ENCODE measurements at regions not wholly inside any gene's neighbourhood (a gene's known extent, or its start where the extent isn't known, plus 50 kb on each side); places are given as distances from the start of the nearest gene placed in this dataset.
"Not testable (repeated sequence)": the region's sequence is repeated elsewhere in the genome, so short reads cannot be mapped to it uniquely, and the experiment has no call there.

- no peak for DNase-seq (ENCODE audit: low read depth)
Observed at GRCh38 chr5:25568989-25569625, 924.3 kb upstream of the CDH10 start.

- no peak for DNase-seq (ENCODE audit: low read depth)
Observed at GRCh38 chr5:25568294-25568693, 923.5 kb upstream of the CDH10 start.

GRCh38 chr5:25567881-25568280 is 923.1 kb upstream of the CDH10 start:
- DNase-seq (ENCODE audit: low read depth) = no peak

- DNase-seq (ENCODE audit: low read depth) = no peak
Observed at GRCh38 chr5:25562656-25563055, 917.9 kb upstream of the CDH10 start.

GRCh38 chr5:25554077-25554476 is 909.3 kb upstream of the CDH10 start:
- no peak for DNase-seq (ENCODE audit: low read depth)

- DNase-seq (ENCODE audit: low read depth) = no peak
Observed at GRCh38 chr5:25552871-25553481, 908.2 kb upstream of the CDH10 start.

- no peak for DNase-seq (ENCODE audit: low read depth)
Observed at GRCh38 chr5:25550793-25551192, 906.0 kb upstream of the CDH10 start.

- no peak for DNase-seq (ENCODE audit: low read depth)
Observed at GRCh38 chr5:25544652-25545249, 900.0 kb upstream of the CDH10 start.

GRCh38 chr5:25540628-25541027 is 895.9 kb upstream of the CDH10 start:
- DNase-seq (ENCODE audit: low read depth) = no peak

GRCh38 chr5:25539536-25539935 is 894.8 kb upstream of the CDH10 start:
- no peak for DNase-seq (ENCODE audit: low read depth)

GRCh38 chr5:25536461-25536860 is 891.7 kb upstream of the CDH10 start:
- not testable (repeated sequence) for DNase-seq (ENCODE audit: low read depth)

GRCh38 chr5:25516141-25516540 is 871.4 kb upstream of the CDH10 start:
- no peak for DNase-seq (ENCODE audit: low read depth)

GRCh38 chr5:25515525-25515924 is 870.7 kb upstream of the CDH10 start:
- no peak for DNase-seq (ENCODE audit: low read depth)

- not testable (repeated sequence) for DNase-seq (ENCODE audit: low read depth)
Observed at GRCh38 chr5:25510692-25511091, 865.9 kb upstream of the CDH10 start.

- DNase-seq (ENCODE audit: low read depth) = not testable (repeated sequence)
Observed at GRCh38 chr5:25508011-25508410, 863.2 kb upstream of the CDH10 start.

GRCh38 chr5:25500635-25501034 is 855.9 kb upstream of the CDH10 start:
- no peak for DNase-seq (ENCODE audit: low read depth)

- no peak for DNase-seq (ENCODE audit: low read depth)
Observed at GRCh38 chr5:25489834-25490538, 845.2 kb upstream of the CDH10 start.

- no peak for DNase-seq (ENCODE audit: low read depth)
Observed at GRCh38 chr5:25488119-25488518, 843.3 kb upstream of the CDH10 start.

GRCh38 chr5:25484391-25484790 is 839.6 kb upstream of the CDH10 start:
- no peak for DNase-seq (ENCODE audit: low read depth)

GRCh38 chr5:25481463-25481862 is 836.7 kb upstream of the CDH10 start:
- no peak for DNase-seq (ENCODE audit: low read depth)

- no peak for DNase-seq (ENCODE audit: low read depth)
Observed at GRCh38 chr5:25459082-25459481, 814.3 kb upstream of the CDH10 start.

GRCh38 chr5:25458628-25459027 is 813.9 kb upstream of the CDH10 start:
- no peak for DNase-seq (ENCODE audit: low read depth)

GRCh38 chr5:25453500-25453899 is 808.7 kb upstream of the CDH10 start:
- DNase-seq (ENCODE audit: low read depth) = no peak

Measured in EH (cell line).